Duodenal mucosa (tissue), 2 donors: ENCODE measurements at regions not wholly inside any gene's neighbourhood (a gene's known extent, or its start where the extent isn't known, plus 50 kb on each side); places are given as distances from the start of the nearest gene placed in this dataset.

ENCODE experiments used
- H3K27ac ChIP-seq: one replicate; pipeline ENCODE4 v1.7.0; 2013; ENCODE audit warnings: low read depth, low read length
- H3K27me3 ChIP-seq, 2 donors: one replicate each; pipeline ENCODE4 v1.7.0; 2013; ENCODE audit warnings: low read length in 2 of 2, control low read depth in 1 of 2; ENCODE audit not compliant: insufficient read depth in 2 of 2, control insufficient read depth in 1 of 2
- H3K36me3 ChIP-seq, 2 donors: one replicate each; pipeline ENCODE4 v1.7.0; 2013; ENCODE audit warnings: low read length in 2 of 2, control low read depth in 1 of 2; ENCODE audit not compliant: insufficient read depth in 2 of 2, control insufficient read depth in 1 of 2
- H3K4me1 ChIP-seq, 2 donors: one replicate each; pipeline ENCODE4 v1.7.0; 2013; ENCODE audit warnings: low read length in 2 of 2, control low read depth in 1 of 2; ENCODE audit not compliant: insufficient read depth in 2 of 2, control insufficient read depth in 1 of 2
- H3K4me3 ChIP-seq, 2 donors: one replicate each; pipeline ENCODE4 v1.7.0; 2013; ENCODE audit warnings: low read length in 2 of 2, low read depth in 1 of 2
- H3K9ac ChIP-seq, 2 donors: one replicate each; pipeline ENCODE4 v1.7.0; 2013; ENCODE audit warnings: low read length in 2 of 2, low read depth in 1 of 2
- H3K9me3 ChIP-seq, 2 donors: one replicate each; pipeline ENCODE4 v1.7.0; 2013; ENCODE audit warnings: low read length in 2 of 2, control low read depth in 1 of 2; ENCODE audit not compliant: control insufficient read depth in 1 of 2

- Histone ChIP-seq H3K4me1 (no peaks in the 10 kb centered on the region), H3K27me3 (no peaks in the 10 kb centered on the region), H3K9ac (no peak overlapping the region), H3K27ac (no peak overlapping the region), H3K9me3 (peaks cover 0 to 5% of the 10 kb centered on the region in 2 donors), H3K36me3 (no peaks in the 10 kb centered on the region), H3K4me3 (no peak overlapping the region)
These were observed 106.0 kb downstream of the CYP26B1 start for GRCh38 chr2:72041638-72042111.

- peaks cover 0 to 5% of the 10 kb centered on the region in 2 donors for H3K9me3 ChIP-seq
- no peaks in the 10 kb centered on the region for H3K36me3 ChIP-seq
- H3K27ac ChIP-seq, result no peak overlapping the region
- no peaks in the 10 kb centered on the region for H3K27me3 ChIP-seq
- no peak overlapping the region for H3K4me3 ChIP-seq
- H3K9ac ChIP-seq, result no peak overlapping the region
- H3K4me1 ChIP-seq, result no peaks in the 10 kb centered on the region
These were observed 106.8 kb downstream of the CYP26B1 start for GRCh38 chr2:72040629-72041571.

GRCh38 chr2:72038524-72038923, 109.1 kb downstream of the CYP26B1 start:
- no peak overlapping the region for H3K27ac ChIP-seq
- no peaks in the 10 kb centered on the region for H3K4me1 ChIP-seq
- H3K36me3 ChIP-seq, result no peaks in the 10 kb centered on the region
- H3K4me3 ChIP-seq, result no peak overlapping the region
- H3K9me3 ChIP-seq, result peaks cover 0 to 2% of the 10 kb centered on the region in 2 donors
- H3K27me3 ChIP-seq, result no peaks in the 10 kb centered on the region
- no peak overlapping the region for H3K9ac ChIP-seq

- H3K4me3 ChIP-seq, result no peak overlapping the region
- no peak overlapping the region for H3K27ac ChIP-seq
- H3K36me3 ChIP-seq, result no peaks in the 10 kb centered on the region
- H3K9ac ChIP-seq, result no peak overlapping the region
- H3K27me3 ChIP-seq, result no peaks in the 10 kb centered on the region
- no peaks in the 10 kb centered on the region for H3K9me3 ChIP-seq
- H3K4me1 ChIP-seq, result no peaks in the 10 kb centered on the region
These were observed 110.4 kb downstream of the CYP26B1 start for GRCh38 chr2:72037261-72037666.

GRCh38 chr2:72036595-72036994, 111.1 kb downstream of the CYP26B1 start:
- no peaks in the 10 kb centered on the region for H3K4me1 ChIP-seq
- no peak overlapping the region for H3K9ac ChIP-seq
- H3K27ac ChIP-seq, result no peak overlapping the region
- no peaks in the 10 kb centered on the region for H3K9me3 ChIP-seq
- H3K27me3 ChIP-seq, result no peaks in the 10 kb centered on the region
- H3K36me3 ChIP-seq, result no peaks in the 10 kb centered on the region
- no peak overlapping the region for H3K4me3 ChIP-seq

- H3K36me3 ChIP-seq, result no peaks in the 10 kb centered on the region
- H3K9ac ChIP-seq, result no peak overlapping the region
- H3K27me3 ChIP-seq, result no peaks in the 10 kb centered on the region
- no peak overlapping the region for H3K27ac ChIP-seq
- H3K4me1 ChIP-seq, result no peaks in the 10 kb centered on the region
- H3K9me3 ChIP-seq, result no peaks in the 10 kb centered on the region
- no peak overlapping the region for H3K4me3 ChIP-seq
These were observed 111.5 kb downstream of the CYP26B1 start for GRCh38 chr2:72036173-72036545.

GRCh38 chr2:72035518-72036172, 112.0 kb downstream of the CYP26B1 start:
- H3K9me3 ChIP-seq, result no peaks in the 10 kb centered on the region
- H3K4me3 ChIP-seq, result no peak overlapping the region
- no peaks in the 10 kb centered on the region for H3K27me3 ChIP-seq
- H3K27ac ChIP-seq, result no peak overlapping the region
- H3K36me3 ChIP-seq, result no peaks in the 10 kb centered on the region
- no peak overlapping the region for H3K9ac ChIP-seq
- H3K4me1 ChIP-seq, result no peaks in the 10 kb centered on the region

GRCh38 chr2:72034353-72035095, 113.1 kb downstream of the CYP26B1 start:
- H3K4me3 ChIP-seq, result no peak overlapping the region
- no peaks in the 10 kb centered on the region for H3K36me3 ChIP-seq
- no peak overlapping the region for H3K27ac ChIP-seq
- H3K27me3 ChIP-seq, result no peaks in the 10 kb centered on the region
- H3K9me3 ChIP-seq, result no peaks in the 10 kb centered on the region
- no peak overlapping the region for H3K9ac ChIP-seq
- no peaks in the 10 kb centered on the region for H3K4me1 ChIP-seq

- Histone ChIP-seq H3K36me3 (no peaks in the 10 kb centered on the region), H3K4me3 (no peak overlapping the region), H3K27ac (no peak overlapping the region), H3K9ac (no peak overlapping the region), H3K4me1 (no peaks in the 10 kb centered on the region), H3K9me3 (no peaks in the 10 kb centered on the region), H3K27me3 (no peaks in the 10 kb centered on the region)
These were observed 114.0 kb downstream of the CYP26B1 start for GRCh38 chr2:72033636-72034035.
